HCT116 (cell line): ENCODE measurements at regions not wholly inside any gene's neighbourhood (a gene's known extent, or its start where the extent isn't known, plus 50 kb on each side); places are given as distances from the start of the nearest gene placed in this dataset.

Experiments used
- ATAC-seq: fragments of 200-7000 bp; cut with Tn5 transposase; 2 replicates; pipeline ENCODE4 v1.9.1; 2020; ENCODE audit warnings: mild to moderate bottlenecking, moderate library complexity
- BruUV-seq: library from RNA; stranded (reverse); fragments of 400-500 nt; replicated peaks from 2 replicates; lab custom pipeline; 2021; lab: Mats Ljungman, UMichigan
- CTCF ChIA-PET: fragments of 300-600 bp; sonication (Branson Sonifier 250); formaldehyde crosslinking; loops from one replicate; lab custom pipeline; 2021; ENCODE audit warnings: antibody characterized with exemption; lab: Charles Lee
- POLR2A ChIA-PET: fragments of 300-600, 350-600 bp; sonication (Branson Sonifier 250); formaldehyde crosslinking; loops from one replicate; lab custom pipeline; 2021; ENCODE audit warnings: antibody characterized with exemption; lab: Charles Lee
- RAD21 ChIA-PET, 2 experiments: fragments of 300-600 bp; sonication (Branson Sonifier 250); formaldehyde crosslinking; loops; one replicate each; lab custom pipeline; 2023; ENCODE audit warnings: low total read pairs in 2 of 2; ENCODE audit not compliant: uncharacterized antibody in 2 of 2, unreplicated experiment in 2 of 2, low non-redundant PET in 1 of 2; lab: Charles Lee
- DNase-seq: peaks from one replicate; pipeline ENCODE4 v3.0.0-alpha.2; 2010; ENCODE audit warnings: low read depth, low spot score
- H2AFZ ChIP-seq: fragments of 200-600 bp; shearing (Covaris generic), sonication (generic); 2 replicates; pipeline ENCODE4 v1.6.1; 2017; ENCODE audit warnings: low read depth, mixed run types, mixed read lengths, antibody characterized with exemption, low read length; ENCODE audit not compliant: poor library complexity, severe bottlenecking
- H3K27ac ChIP-seq: 2 replicates; pipeline ENCODE4 v1.5.1; 2012; ENCODE audit warnings: low read depth, low read length
- H3K27me3 ChIP-seq: fragments of 200-600 bp; sonication (generic); 2 replicates; pipeline ENCODE4 v1.6.1; 2016; ENCODE audit warnings: mixed run types, low read length, mixed read lengths; ENCODE audit not compliant: insufficient read depth
- H3K36me3 ChIP-seq, 2 experiments: fragments of 200-500 bp in 1 of 2; fragments of 200-600 bp in 1 of 2; sonication (Bioruptor generic) in 1 of 2; sonication (generic) in 1 of 2; 2 replicates each; pipeline versions ENCODE4 v1.5.1 to v1.6.1; 2014 to 2016; ENCODE audit warnings: low read length in 2 of 2, inconsistent platforms in 1 of 2, mixed read lengths in 1 of 2, mixed run types in 1 of 2; ENCODE audit not compliant: insufficient read depth in 2 of 2, control insufficient read depth in 1 of 2
- H3K4me1 ChIP-seq, 2 experiments: fragments of 200-600 bp in 1 of 2; sonication (generic) in 1 of 2; 2 replicates each; pipeline versions ENCODE4 v1.5.1 to v1.6.1; 2012 to 2017; ENCODE audit warnings: low read length in 2 of 2, inconsistent platforms in 1 of 2, mild to moderate bottlenecking in 1 of 2, mixed read lengths in 1 of 2, mixed run types in 1 of 2, moderate library complexity in 1 of 2; ENCODE audit not compliant: insufficient read depth in 2 of 2, control insufficient read depth in 1 of 2
- H3K4me2 ChIP-seq: fragments of 200-600 bp; sonication (generic); 2 replicates; pipeline ENCODE4 v1.6.1; 2017; ENCODE audit warnings: mixed run types, low read length, mixed read lengths
- H3K4me3 ChIP-seq, 2 experiments: fragments of 200-600 bp in 1 of 2; sonication (generic) in 1 of 2; replicated peaks in 1 of 2; 2 replicates each; pipeline ENCODE4 v1.5.1; 2011 to 2016; ENCODE audit warnings: low read length in 2 of 2, control low read depth in 1 of 2, low read depth in 1 of 2, mild to moderate bottlenecking in 1 of 2, mixed read lengths in 1 of 2, mixed run types in 1 of 2
- H3K79me2 ChIP-seq: fragments of 200-600 bp; sonication (generic); 2 replicates; pipeline ENCODE4 v1.6.1; 2017; ENCODE audit warnings: mild to moderate bottlenecking, mixed run types, low read length, moderate library complexity, mixed read lengths; ENCODE audit not compliant: insufficient read depth
- H3K9ac ChIP-seq: fragments of 200-600 bp; sonication (generic); 2 replicates; pipeline ENCODE4 v1.6.1; 2016; ENCODE audit warnings: low read length, mixed read lengths
- H3K9me2 ChIP-seq: fragments of 200-600 bp; sonication (generic), shearing (Covaris generic); 2 replicates; pipeline ENCODE4 v1.6.1; 2017; ENCODE audit warnings: mixed run types, mild to moderate bottlenecking, moderate library complexity; ENCODE audit not compliant: insufficient read depth
- H3K9me3 ChIP-seq, 2 experiments: fragments of 200-500 bp in 1 of 2; fragments of 200-600 bp in 1 of 2; sonication (Bioruptor generic) in 1 of 2; sonication (generic) in 1 of 2; 2 replicates each; pipeline ENCODE4 v1.6.1; 2014 to 2017; ENCODE audit warnings: low read length in 2 of 2, mixed read lengths in 2 of 2, inconsistent platforms in 1 of 2, low read depth in 1 of 2, mild to moderate bottlenecking in 1 of 2, mixed run types in 1 of 2, moderate library complexity in 1 of 2; ENCODE audit not compliant: control insufficient read depth in 1 of 2, insufficient read depth in 1 of 2
- H4K20me1 ChIP-seq: fragments of 200-600 bp; sonication (generic), shearing (Covaris generic); 2 replicates; pipeline ENCODE4 v1.6.1; 2017; ENCODE audit warnings: mixed run types, mild to moderate bottlenecking, moderate library complexity; ENCODE audit not compliant: insufficient read depth
- EGR1 ChIP-seq: IDR thresholded peaks from 2 replicates; pipeline ENCODE4 v1.6.1; 2012; ENCODE audit warnings: low read depth
- ELF1 ChIP-seq: IDR thresholded peaks from 2 replicates; pipeline ENCODE4 v1.6.1; 2012; ENCODE audit warnings: low read depth, borderline replicate concordance
- EZH2 ChIP-seq: fragments of 200-600 bp; sonication (generic); IDR thresholded peaks from 2 replicates; pipeline ENCODE4 v1.6.1; 2017; ENCODE audit warnings: antibody characterized with exemption, mixed run types
- FOSL1 ChIP-seq: IDR thresholded peaks from 2 replicates; pipeline ENCODE4 v1.6.1; 2012; ENCODE audit warnings: low read depth
- JUND ChIP-seq: IDR thresholded peaks from 2 replicates; pipeline ENCODE4 v1.6.1; 2012
- POLR2A ChIP-seq: IDR thresholded peaks from 2 replicates; pipeline ENCODE4 v1.7.0; 2011; ENCODE audit warnings: borderline replicate concordance; ENCODE audit not compliant: insufficient read depth, insufficient read length; ENCODE audit errors: extremely low read depth
- POLR2AphosphoS5 ChIP-seq: IDR thresholded peaks from 2 replicates; pipeline ENCODE4 v1.6.1; 2011; ENCODE audit warnings: mild to moderate bottlenecking, low read depth, low read length, moderate library complexity
- RAD21 ChIP-seq: IDR thresholded peaks from 2 replicates; pipeline ENCODE4 v1.6.1; 2012; ENCODE audit warnings: low read depth, mild to moderate bottlenecking
- SIN3A ChIP-seq: IDR thresholded peaks from 2 replicates; pipeline ENCODE4 v1.6.1; 2012; ENCODE audit warnings: low read depth
- SP1 ChIP-seq: IDR thresholded peaks from 2 replicates; pipeline ENCODE4 v1.6.1; 2012; ENCODE audit warnings: low read depth
- SRF ChIP-seq: IDR thresholded peaks from 2 replicates; pipeline ENCODE4 v1.6.1; 2012; ENCODE audit warnings: low read depth
- TCF7L2 ChIP-seq: IDR thresholded peaks from 2 replicates; pipeline ENCODE4 v1.7.0; 2011; ENCODE audit warnings: borderline replicate concordance, inconsistent platforms; ENCODE audit not compliant: insufficient read depth, insufficient read length; ENCODE audit errors: extremely low read depth
- YY1 ChIP-seq: IDR thresholded peaks from 2 replicates; pipeline ENCODE4 v1.6.1; 2011; ENCODE audit warnings: low read length, low read depth, moderate library complexity, mild to moderate bottlenecking; ENCODE audit not compliant: insufficient replicate concordance; ENCODE audit errors: extremely low read depth
- ZFX ChIP-seq: fragments of 450-650 bp; IDR thresholded peaks from 2 replicates; pipeline ENCODE4 v1.6.1; 2017
- ZNF274 ChIP-seq: fragments of 200-500 bp; sonication (Bioruptor generic); IDR thresholded peaks from 2 replicates; pipeline ENCODE4 v1.6.1; 2014; ENCODE audit warnings: mild to moderate bottlenecking, low read depth, low read length, inconsistent platforms
- intact Hi-C: fragments of 100-400 bp; cut with micrococcal nuclease; formaldehyde crosslinking; loops from 2 replicates; pipeline ENCODE4 v1.10.0; 2022
- TF ChIP-seq, protein P1 (sequence below): IDR thresholded peaks from 2 replicates; pipeline ENCODE4 v1.6.1; 2011; ENCODE audit warnings: mild to moderate bottlenecking, low read length, moderate library complexity; ENCODE audit not compliant: insufficient replicate concordance; ENCODE audit errors: extremely low read depth
- TF ChIP-seq, protein P2 (sequence below), 3 experiments: fragments of 200-600 bp in 1 of 3; sonication (generic) in 1 of 3; IDR thresholded peaks in 2 of 3; conservative IDR thresholded peaks in 1 of 3; 2 replicates each; pipeline ENCODE4 v1.5.1; 2012 to 2017; ENCODE audit warnings: low read depth in 2 of 3, low read length in 2 of 3, antibody characterized with exemption in 1 of 3, borderline replicate concordance in 1 of 3, control low read depth in 1 of 3, mild to moderate bottlenecking in 1 of 3, mixed read lengths in 1 of 3, mixed run types in 1 of 3, moderate library complexity in 1 of 3; ENCODE audit not compliant: insufficient read depth in 1 of 3
- TF ChIP-seq, protein P3 (sequence below): IDR thresholded peaks from 2 replicates; pipeline ENCODE4 v1.6.1; 2012

DNA sequence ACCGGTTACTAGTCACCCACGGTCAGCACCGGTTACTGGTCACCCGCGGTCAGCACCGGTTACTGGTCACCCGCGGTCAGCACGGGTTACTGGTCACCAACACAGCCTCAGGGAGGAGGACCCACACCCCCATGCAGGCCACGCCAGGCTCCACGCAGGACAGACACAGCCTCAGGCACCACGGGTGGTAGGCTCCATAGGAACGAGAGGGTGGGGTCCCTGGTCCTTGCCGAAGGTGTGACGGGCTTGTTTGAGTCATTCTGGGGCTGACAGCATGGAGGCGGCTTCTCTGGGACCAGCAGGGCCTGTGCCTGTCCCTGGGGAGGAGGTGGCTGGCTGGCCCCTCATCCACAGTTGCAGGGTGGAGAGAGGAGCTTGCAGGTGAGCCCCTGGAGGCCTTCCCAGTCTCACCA is 122.8 kb upstream of the SOX1 start:
- no peak for ATAC-seq
- no peak overlapping the region for H3K27ac ChIP-seq
- no peaks in the 10 kb centered on the region for H3K9me2 ChIP-seq
- RAD21 ChIA-PET: no interaction called here
- no peak overlapping the region for H3K4me2 ChIP-seq
- peaks cover 19% of the 10 kb centered on the region; the same call in 1 of the 2 replicates for H3K27me3 ChIP-seq
- no peaks in the 10 kb centered on the region for H3K4me1 ChIP-seq
- intact Hi-C loops: no loop called here
- TF ChIP-seq EGR1: no peak
- TF ChIP-seq ZNF274: no peak
- TF ChIP-seq, protein P1, sequence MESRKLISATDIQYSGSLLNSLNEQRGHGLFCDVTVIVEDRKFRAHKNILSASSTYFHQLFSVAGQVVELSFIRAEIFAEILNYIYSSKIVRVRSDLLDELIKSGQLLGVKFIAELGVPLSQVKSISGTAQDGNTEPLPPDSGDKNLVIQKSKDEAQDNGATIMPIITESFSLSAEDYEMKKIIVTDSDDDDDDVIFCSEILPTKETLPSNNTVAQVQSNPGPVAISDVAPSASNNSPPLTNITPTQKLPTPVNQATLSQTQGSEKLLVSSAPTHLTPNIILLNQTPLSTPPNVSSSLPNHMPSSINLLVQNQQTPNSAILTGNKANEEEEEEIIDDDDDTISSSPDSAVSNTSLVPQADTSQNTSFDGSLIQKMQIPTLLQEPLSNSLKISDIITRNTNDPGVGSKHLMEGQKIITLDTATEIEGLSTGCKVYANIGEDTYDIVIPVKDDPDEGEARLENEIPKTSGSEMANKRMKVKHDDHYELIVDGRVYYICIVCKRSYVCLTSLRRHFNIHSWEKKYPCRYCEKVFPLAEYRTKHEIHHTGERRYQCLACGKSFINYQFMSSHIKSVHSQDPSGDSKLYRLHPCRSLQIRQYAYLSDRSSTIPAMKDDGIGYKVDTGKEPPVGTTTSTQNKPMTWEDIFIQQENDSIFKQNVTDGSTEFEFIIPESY: no peak
- TF ChIP-seq, protein P2, sequence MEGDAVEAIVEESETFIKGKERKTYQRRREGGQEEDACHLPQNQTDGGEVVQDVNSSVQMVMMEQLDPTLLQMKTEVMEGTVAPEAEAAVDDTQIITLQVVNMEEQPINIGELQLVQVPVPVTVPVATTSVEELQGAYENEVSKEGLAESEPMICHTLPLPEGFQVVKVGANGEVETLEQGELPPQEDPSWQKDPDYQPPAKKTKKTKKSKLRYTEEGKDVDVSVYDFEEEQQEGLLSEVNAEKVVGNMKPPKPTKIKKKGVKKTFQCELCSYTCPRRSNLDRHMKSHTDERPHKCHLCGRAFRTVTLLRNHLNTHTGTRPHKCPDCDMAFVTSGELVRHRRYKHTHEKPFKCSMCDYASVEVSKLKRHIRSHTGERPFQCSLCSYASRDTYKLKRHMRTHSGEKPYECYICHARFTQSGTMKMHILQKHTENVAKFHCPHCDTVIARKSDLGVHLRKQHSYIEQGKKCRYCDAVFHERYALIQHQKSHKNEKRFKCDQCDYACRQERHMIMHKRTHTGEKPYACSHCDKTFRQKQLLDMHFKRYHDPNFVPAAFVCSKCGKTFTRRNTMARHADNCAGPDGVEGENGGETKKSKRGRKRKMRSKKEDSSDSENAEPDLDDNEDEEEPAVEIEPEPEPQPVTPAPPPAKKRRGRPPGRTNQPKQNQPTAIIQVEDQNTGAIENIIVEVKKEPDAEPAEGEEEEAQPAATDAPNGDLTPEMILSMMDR (IDR thresholded peaks at IDR 0.05 in 2 of 3, conservative IDR thresholded peaks at IDR 0.05 in 1 of 3; ENCODE audit: borderline replicate concordance in 1 of 3, insufficient read depth in 1 of 3, low read depth in 2 of 3, low read length in 2 of 3): no peak
- DNase-seq: no peak
- H3K36me3 ChIP-seq: no peaks in the 10 kb centered on the region
- CTCF ChIA-PET: no interaction called here
- H3K79me2 ChIP-seq: no peaks in the 10 kb centered on the region
- BruUV-seq: no TSS peak
- H4K20me1 ChIP-seq: no peaks in the 10 kb centered on the region
- no peak overlapping the region for H2AFZ ChIP-seq
- H3K4me3 ChIP-seq: no peak overlapping the region
- H3K9me3 ChIP-seq: no peaks in the 10 kb centered on the region
- POLR2A ChIA-PET: no interaction called here
- H3K9ac ChIP-seq: no peak overlapping the region

DNA sequence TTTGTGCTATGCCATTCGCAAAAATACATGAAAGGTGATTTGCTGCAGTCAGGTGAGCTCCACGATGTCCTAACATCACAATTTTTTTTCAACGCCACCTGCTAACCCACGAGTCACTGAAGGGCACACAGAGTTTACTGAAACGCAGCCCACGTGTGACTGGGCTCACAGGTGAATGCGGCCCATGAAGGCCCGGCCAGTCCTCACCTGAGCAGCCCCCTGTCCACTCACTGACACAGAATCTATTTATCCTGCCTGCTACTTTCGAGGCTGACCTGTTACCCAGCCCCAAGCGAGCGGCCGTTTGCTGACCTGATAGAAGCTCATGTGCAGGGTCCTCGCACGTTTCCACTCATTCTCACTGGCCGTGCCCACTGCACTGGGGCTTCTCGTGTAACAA is 121.9 kb upstream of the SOX1 start:
- Histone ChIP-seq H3K9ac (no peak overlapping the region), H2AFZ (no peak overlapping the region), H3K9me3 (no peaks in the 10 kb centered on the region), H3K36me3 (no peaks in the 10 kb centered on the region), H3K79me2 (no peaks in the 10 kb centered on the region), H3K4me3 (no peak overlapping the region), H3K9me2 (no peaks in the 10 kb centered on the region), H4K20me1 (no peaks in the 10 kb centered on the region), H3K27me3 (peaks cover 16% of the 10 kb centered on the region; the same call in 1 of the 2 replicates), H3K27ac (no peak overlapping the region), H3K4me1 (no peaks in the 10 kb centered on the region), H3K4me2 (no peak overlapping the region)
- intact Hi-C loops: no loop called here
- RAD21 ChIA-PET: no interaction called here
- DNase-seq: no peak
- POLR2A ChIA-PET: no interaction called here
- BruUV-seq: no TSS peak
- no peak for ATAC-seq
- CTCF ChIA-PET: no interaction called here
- no peak for TF ChIP-seq ZFX
- TF ChIP-seq, protein P3, sequence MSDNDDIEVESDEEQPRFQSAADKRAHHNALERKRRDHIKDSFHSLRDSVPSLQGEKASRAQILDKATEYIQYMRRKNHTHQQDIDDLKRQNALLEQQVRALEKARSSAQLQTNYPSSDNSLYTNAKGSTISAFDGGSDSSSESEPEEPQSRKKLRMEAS: no peak
- TF ChIP-seq POLR2A: no peak
- no peak for TF ChIP-seq YY1
- TF ChIP-seq POLR2AphosphoS5: no peak
- TF ChIP-seq SRF: no peak
- no peak for TF ChIP-seq FOSL1
- no peak for TF ChIP-seq SP1
- no peak for TF ChIP-seq RAD21
- no peak for TF ChIP-seq JUND
- TF ChIP-seq ELF1: no peak
- no peak for TF ChIP-seq EZH2
- no peak for TF ChIP-seq ZNF274
- no peak for TF ChIP-seq SIN3A
- TF ChIP-seq EGR1: no peak
- TF ChIP-seq TCF7L2: no peak
